Muscle of leg (tissue), 3 donors: ENCODE measurements at regions not wholly inside any gene's neighbourhood (a gene's known extent, or its start where the extent isn't known, plus 50 kb on each side); places are given as distances from the start of the nearest gene placed in this dataset.

Experiments used
- DNase-seq: peaks from one replicate; pipeline ENCODE4 v3.0.0; 2013
- H3K27ac ChIP-seq: one replicate; pipeline ENCODE4 v1.5.1; 2013; ENCODE audit warnings: mild to moderate bottlenecking, low read length, control low read depth
- H3K27me3 ChIP-seq: one replicate; pipeline ENCODE4 v1.6.1; 2013; ENCODE audit warnings: low read length; ENCODE audit not compliant: control insufficient read depth, insufficient read depth
- H3K36me3 ChIP-seq: one replicate; pipeline ENCODE4 v1.6.1; 2013; ENCODE audit warnings: low read length; ENCODE audit not compliant: control insufficient read depth, insufficient read depth
- H3K4me1 ChIP-seq: one replicate; pipeline ENCODE4 v1.6.1; 2013; ENCODE audit warnings: low read length; ENCODE audit not compliant: control insufficient read depth, insufficient read depth
- H3K4me3 ChIP-seq: one replicate; pipeline ENCODE4 v1.5.1; 2013; ENCODE audit warnings: low read length, control low read depth
- H3K9me3 ChIP-seq: replicated peaks from 2 replicates; pipeline ENCODE4 v1.6.1; 2013; ENCODE audit warnings: low read depth, low read length; ENCODE audit not compliant: control insufficient read depth
- WGBS: methylation state at CpG from one replicate; pipeline ENCODE4 v1.1.5; 2013; ENCODE audit warnings: missing lambda C conversion rate; ENCODE audit not compliant: insufficient coverage; 5-methylcytosine and 5-hydroxymethylcytosine counted together

- no peaks in the 10 kb centered on the region for H3K9me3 ChIP-seq
- peaks cover 5% of the 10 kb centered on the region for H3K27me3 ChIP-seq
- DNase-seq, result no peak
- no peak overlapping the region for H3K4me3 ChIP-seq
- H3K4me1 ChIP-seq, result no peaks in the 10 kb centered on the region
- 18% methylated on average over 3 of the region's 10 CpGs for WGBS
- H3K27ac ChIP-seq, result no peak overlapping the region
- H3K36me3 ChIP-seq, result no peaks in the 10 kb centered on the region
These were observed 59.8 kb upstream of the BCL11B start for GRCh38 chr14:99331811-99332210.

GRCh38 chr14:99330316-99331240 lies 58.6 kb upstream of the BCL11B start:
- Histone ChIP-seq H3K27me3 (peaks cover 7% of the 10 kb centered on the region), H3K27ac (no peak overlapping the region), H3K4me3 (no peak overlapping the region), H3K9me3 (no peaks in the 10 kb centered on the region), H3K36me3 (no peaks in the 10 kb centered on the region), H3K4me1 (no peaks in the 10 kb centered on the region)
- WGBS, result 80% methylated on average over 13 of the region's 17 CpGs
- no peak for DNase-seq

GRCh38 chr14:99329711-99330315 lies 57.8 kb upstream of the BCL11B start:
- DNase-seq, result no peak
- WGBS, result 65% methylated on average over 4 of the region's 10 CpGs
- no peak overlapping the region for H3K4me3 ChIP-seq
- no peaks in the 10 kb centered on the region for H3K4me1 ChIP-seq
- no peak overlapping the region for H3K27ac ChIP-seq
- no peaks in the 10 kb centered on the region for H3K9me3 ChIP-seq
- H3K27me3 ChIP-seq, result peaks cover 7% of the 10 kb centered on the region
- no peaks in the 10 kb centered on the region for H3K36me3 ChIP-seq

GRCh38 chr14:99327458-99328250 lies 55.7 kb upstream of the BCL11B start:
- 13% methylated on average over 2 of the region's 14 CpGs for WGBS
- peaks cover 7% of the 10 kb centered on the region for H3K27me3 ChIP-seq
- H3K36me3 ChIP-seq, result no peaks in the 10 kb centered on the region
- H3K27ac ChIP-seq, result no peak overlapping the region
- DNase-seq, result no peak
- H3K4me3 ChIP-seq, result no peak overlapping the region
- H3K4me1 ChIP-seq, result peaks cover 2% of the 10 kb centered on the region
- H3K9me3 ChIP-seq, result no peaks in the 10 kb centered on the region

- Histone ChIP-seq H3K27ac (no peak overlapping the region), H3K36me3 (no peaks in the 10 kb centered on the region), H3K9me3 (no peaks in the 10 kb centered on the region), H3K27me3 (peaks cover 7% of the 10 kb centered on the region), H3K4me3 (no peak overlapping the region), H3K4me1 (peaks cover 5% of the 10 kb centered on the region)
- 71% methylated on average over 5 of the region's 5 CpGs for WGBS
- DNase-seq, result no peak
These were observed 55.1 kb upstream of the BCL11B start for GRCh38 chr14:99327050-99327449.

- no peak overlapping the region for H3K27ac ChIP-seq
- no peak for DNase-seq
- no peaks in the 10 kb centered on the region for H3K9me3 ChIP-seq
- H3K4me1 ChIP-seq, result peaks cover 5% of the 10 kb centered on the region
- 80% methylated on average over 8 of the region's 8 CpGs for WGBS
- H3K36me3 ChIP-seq, result no peaks in the 10 kb centered on the region
- H3K4me3 ChIP-seq, result no peak overlapping the region
- peaks cover 7% of the 10 kb centered on the region for H3K27me3 ChIP-seq
These were observed 54.2 kb upstream of the BCL11B start for GRCh38 chr14:99326041-99326710.

- H3K27ac ChIP-seq, result no peak overlapping the region
- H3K9me3 ChIP-seq, result no peaks in the 10 kb centered on the region
- no peak overlapping the region for H3K4me3 ChIP-seq
- 87% methylated on average over 5 of the region's 8 CpGs for WGBS
- DNase-seq, result no peak
- no peaks in the 10 kb centered on the region for H3K36me3 ChIP-seq
- peaks cover 5% of the 10 kb centered on the region for H3K4me1 ChIP-seq
- H3K27me3 ChIP-seq, result peaks cover 7% of the 10 kb centered on the region
These were observed 53.6 kb upstream of the BCL11B start for GRCh38 chr14:99325591-99325990.

GRCh38 chr14:99325016-99325415 lies 53.0 kb upstream of the BCL11B start:
- Histone ChIP-seq H3K4me1 (peaks cover 5% of the 10 kb centered on the region), H3K36me3 (no peaks in the 10 kb centered on the region), H3K4me3 (no peak overlapping the region), H3K9me3 (no peaks in the 10 kb centered on the region), H3K27me3 (peaks cover 7% of the 10 kb centered on the region), H3K27ac (no peak overlapping the region)
- DNase-seq, result no peak
- WGBS, result 86% methylated on average over 7 of the region's 9 CpGs

- H3K27me3 ChIP-seq, result peaks cover 7% of the 10 kb centered on the region
These were observed 52.3 kb upstream of the BCL11B start for GRCh38 chr14:99324291-99324690.

More at GRCh38 chr14:99324291-99324690, 52.3 kb upstream of the BCL11B start:
- no peak for DNase-seq
- WGBS, result 71% methylated on average over 2 of the region's 8 CpGs
- peaks cover 5% of the 10 kb centered on the region for H3K4me1 ChIP-seq
- no peak overlapping the region for H3K27ac ChIP-seq
- no peaks in the 10 kb centered on the region for H3K9me3 ChIP-seq
- H3K36me3 ChIP-seq, result no peaks in the 10 kb centered on the region
- H3K4me3 ChIP-seq, result no peak overlapping the region
